B cell (primary cell): ENCODE measurements at regions not wholly inside any gene's neighbourhood (a gene's known extent, or its start where the extent isn't known, plus 50 kb on each side); places are given as distances from the start of the nearest gene placed in this dataset.

Experiments used
- CTCF ChIP-seq: fragments of 200-600 bp; IDR thresholded peaks from one replicate; pipeline ENCODE4 v1.8.0; 2022; ENCODE audit warnings: antibody characterized with exemption, mild to moderate bottlenecking
- EZH2 ChIP-seq: IDR thresholded peaks from 2 replicates; pipeline ENCODE4 v1.6.1; 2012; ENCODE audit warnings: borderline replicate concordance, low read depth, mild to moderate bottlenecking, moderate library complexity, low read length; ENCODE audit not compliant: insufficient read depth, poor library complexity, severe bottlenecking

- TF ChIP-seq CTCF, result no peak
- no peak for TF ChIP-seq EZH2
Measured at GRCh38 chr5:110268985-110269384, 457.5 kb downstream of the TMEM232 start.
